Globus pallidus (tissue), 1 donor: ENCODE measurements at regions not wholly inside any gene's neighbourhood (a gene's known extent, or its start where the extent isn't known, plus 50 kb on each side); places are given as distances from the start of the nearest gene placed in this dataset.

Experiments
- DNase-seq: peaks from one replicate; pipeline ENCODE4 v3.0.0-alpha.2; 2015; ENCODE audit warnings: low spot score

DNA sequence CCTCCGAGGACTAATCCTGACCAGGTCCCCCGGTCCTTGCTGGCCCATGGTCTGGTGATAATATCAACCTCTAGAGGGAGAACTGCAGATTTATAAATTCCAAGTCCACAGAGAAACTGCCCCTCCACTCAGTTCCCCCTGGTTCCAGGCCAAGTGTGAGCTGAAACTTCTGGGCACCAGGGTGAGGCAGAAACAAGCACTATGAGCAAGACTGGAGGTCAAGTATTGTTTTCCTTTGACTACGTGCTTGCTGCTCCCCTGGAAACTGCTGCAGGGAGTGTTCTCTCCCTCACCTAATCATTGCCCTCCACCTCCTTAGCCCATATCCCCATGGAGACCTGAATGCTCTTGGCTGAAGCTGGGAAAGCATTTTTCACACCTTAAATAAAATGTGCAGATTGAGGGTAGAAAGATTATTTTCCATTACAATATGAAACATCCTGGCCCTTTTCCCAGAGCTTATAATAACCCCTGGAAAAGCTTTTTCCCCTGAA lies 135.2 kb downstream of the RDH14 start:
- no peak for DNase-seq

DNA sequence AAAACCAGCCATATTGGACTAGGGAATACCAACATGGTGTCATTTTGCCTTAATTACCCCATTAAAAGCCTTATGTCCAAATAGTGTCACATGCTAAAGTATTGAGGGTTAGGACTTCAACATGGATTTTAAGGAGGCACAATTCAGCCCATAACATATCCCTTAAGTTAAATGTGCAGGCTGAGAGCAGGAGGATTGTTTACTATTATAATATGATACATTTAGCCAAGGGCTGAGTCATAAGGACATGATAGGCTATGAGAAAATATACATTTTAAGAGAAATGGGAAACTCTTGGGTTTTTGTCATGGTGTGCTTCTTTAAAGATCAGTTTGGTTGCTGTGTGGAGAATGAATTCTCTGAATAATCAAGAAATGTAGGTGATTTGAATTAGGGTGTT lies 136.8 kb downstream of the RDH14 start:
- DNase-seq = no peak

DNA sequence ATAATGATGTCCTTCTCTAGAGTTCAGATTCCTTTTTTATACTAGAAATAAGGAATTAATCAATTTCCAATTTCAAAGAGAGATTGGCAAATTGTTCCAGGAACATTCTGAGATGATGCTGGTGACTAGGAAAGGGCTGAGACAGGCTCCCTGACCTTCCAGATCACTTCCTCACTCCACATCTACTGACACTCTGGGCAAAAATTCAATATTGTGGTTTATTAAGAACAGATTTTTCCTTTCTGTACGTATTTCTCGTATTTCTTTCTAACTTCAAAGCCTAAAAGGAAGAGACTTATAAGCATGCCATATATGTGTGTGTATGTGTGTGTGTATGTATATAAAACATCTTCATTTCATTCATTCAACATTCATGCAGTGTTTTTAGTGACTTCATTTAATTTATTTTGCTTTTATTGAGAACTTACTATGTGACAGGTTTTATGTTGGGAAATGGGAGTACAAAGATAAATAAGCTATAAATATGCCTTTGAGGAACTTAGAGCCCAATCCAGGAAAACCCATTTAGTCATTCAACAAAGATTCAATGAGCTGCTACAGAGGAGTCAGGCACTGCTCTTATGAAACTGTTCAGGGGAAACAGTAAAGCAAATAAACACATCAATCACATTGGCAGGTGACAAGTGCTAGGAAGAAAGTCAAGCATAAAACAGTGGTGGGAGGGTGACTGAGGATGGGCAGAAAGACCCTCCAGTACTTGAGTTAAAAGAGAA lies 137.9 kb downstream of the RDH14 start:
- no peak for DNase-seq

DNA sequence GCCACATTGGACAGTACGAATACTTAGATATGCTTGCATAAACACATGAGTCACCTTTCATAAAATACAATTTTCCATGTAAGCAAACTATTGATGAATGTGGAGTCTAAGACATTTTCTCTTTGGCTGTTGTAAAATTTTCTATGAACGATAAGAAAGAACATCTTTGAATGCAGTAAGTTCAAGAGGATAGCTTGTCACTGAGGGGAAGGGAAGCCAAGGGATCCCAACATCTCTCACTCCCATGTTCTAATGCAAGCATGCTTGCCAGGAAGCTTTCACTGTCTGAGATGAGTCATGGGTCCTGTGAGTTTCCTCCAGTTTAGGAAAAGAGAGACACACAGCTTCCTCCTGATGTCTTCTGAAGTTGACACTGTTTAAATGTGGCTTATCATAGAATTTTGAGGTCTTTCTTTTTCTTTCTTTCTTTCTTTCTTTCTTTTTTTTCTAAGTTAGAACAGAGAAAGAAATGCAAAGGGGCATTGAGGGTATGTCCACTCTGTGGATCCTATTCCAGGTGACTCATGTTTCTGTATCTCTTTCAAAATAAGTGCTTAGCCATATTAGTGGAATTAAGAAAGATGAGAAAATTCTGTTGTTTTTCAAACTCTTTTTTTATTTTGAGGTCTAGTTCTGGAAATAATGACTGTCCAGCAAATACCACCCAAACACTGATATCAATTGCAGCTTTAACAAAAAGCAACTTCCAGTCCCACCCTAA lies 146.6 kb downstream of the RDH14 start:
- DNase-seq = no peak

DNA sequence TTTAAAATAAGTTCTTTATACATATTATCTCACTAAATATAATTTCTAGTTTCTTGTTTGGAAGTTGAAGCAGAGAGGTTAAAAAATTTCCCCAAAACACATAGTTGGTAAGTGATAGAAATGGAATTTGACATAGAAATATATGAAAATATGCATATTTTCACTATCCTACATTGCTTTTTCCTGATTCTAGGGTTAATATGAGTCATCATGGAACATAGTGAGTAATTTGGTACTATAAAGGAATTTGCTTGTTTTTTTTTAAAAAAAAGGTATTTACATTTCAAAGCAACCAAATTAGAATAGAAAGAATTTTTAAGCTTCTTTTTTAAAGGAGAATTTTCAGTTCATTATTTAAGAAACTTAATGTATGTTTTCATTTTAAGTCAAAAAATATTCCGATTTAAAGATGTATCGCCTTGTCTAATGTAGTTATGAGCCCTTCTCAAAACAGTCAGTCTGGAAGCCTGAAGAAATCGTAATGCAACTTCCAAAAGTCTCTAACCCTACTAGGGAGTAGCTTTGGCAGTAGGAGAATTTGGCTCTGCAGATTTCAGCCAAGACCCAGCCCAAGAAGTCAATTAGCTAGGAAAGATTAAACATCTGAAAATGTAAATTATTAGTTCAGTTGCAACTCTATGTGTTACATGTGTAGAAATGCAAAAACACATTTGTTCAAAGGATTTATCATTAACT lies 147.3 kb downstream of the RDH14 start:
- DNase-seq = no peak

DNA sequence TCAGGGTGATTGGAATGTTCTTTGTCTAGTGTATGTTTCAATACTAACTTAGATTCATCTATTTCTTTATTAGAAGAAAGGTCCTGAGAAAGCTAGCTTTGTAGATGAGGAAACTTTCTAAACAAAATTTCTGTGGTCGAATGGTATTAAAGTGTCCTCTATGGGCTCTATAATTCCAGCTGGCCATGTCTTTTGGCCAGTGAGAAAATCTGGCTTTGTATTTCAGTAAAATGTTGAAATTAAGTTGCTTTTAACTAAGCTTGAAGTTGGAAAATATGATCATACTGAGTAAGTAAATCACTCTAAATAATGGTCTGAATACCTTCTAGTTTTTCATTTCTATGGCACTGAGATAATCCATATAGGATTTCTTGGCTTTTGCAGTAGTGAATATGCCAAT lies 148.8 kb downstream of the RDH14 start:
- no peak for DNase-seq

DNA sequence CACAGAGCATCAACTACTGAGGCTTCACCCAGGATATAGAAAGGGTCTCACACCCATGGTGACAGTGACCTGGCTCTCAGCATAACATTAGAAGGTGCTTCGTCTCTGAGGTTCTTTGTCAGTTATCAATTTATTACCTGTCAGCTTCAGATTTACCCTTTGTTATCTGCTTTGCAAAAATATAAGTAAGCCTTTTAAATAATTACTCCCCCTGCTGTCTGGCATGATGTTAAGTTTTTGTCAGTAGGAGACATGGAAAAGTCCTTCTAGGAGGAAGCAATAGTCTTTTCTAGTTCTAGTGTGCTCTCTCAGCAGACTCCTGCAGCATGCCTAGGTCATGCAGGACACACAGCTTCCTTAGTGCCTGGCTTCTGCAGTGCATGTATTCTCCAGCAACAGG lies 149.9 kb downstream of the RDH14 start:
- no peak for DNase-seq

DNA sequence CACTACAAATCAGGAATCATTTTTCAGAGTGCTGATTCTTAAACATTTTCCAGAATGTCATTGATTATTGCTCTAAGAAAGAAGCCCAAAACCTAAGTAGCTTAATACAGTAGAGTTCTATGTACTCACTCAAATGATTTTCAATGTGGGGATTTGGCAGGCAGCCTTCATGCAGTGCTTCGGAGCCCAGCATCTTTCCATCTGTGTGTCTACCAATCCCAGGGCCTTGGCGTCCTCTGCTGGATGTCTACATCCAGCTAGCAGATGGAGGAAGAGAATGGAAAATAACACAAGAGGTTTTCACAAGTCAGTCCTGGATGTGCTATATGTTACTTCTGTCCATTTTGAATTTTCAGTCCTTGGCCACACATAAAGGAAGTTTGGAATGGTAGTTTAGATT lies 151.8 kb downstream of the RDH14 start:
- DNase-seq = no peak

DNA sequence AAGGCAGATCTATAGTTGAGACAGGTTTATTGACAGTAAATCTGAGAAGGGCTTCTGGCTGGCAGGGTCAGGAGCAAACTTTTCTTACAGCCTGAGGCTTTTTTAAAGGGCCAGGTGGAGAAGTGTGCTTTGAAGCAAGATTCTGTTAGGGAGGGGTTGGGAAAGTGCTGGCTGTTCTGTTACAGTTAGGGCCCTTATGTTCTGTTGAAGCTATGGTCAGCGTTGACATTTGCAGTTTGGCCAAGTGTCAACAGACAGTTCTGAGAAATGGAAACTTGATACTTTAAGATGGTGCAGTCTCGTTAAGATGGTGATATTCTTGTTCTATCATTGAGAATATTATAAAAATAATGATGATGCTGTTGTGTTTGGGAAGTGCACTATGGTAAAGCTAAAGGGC lies 154.2 kb downstream of the RDH14 start:
- no peak for DNase-seq

DNA sequence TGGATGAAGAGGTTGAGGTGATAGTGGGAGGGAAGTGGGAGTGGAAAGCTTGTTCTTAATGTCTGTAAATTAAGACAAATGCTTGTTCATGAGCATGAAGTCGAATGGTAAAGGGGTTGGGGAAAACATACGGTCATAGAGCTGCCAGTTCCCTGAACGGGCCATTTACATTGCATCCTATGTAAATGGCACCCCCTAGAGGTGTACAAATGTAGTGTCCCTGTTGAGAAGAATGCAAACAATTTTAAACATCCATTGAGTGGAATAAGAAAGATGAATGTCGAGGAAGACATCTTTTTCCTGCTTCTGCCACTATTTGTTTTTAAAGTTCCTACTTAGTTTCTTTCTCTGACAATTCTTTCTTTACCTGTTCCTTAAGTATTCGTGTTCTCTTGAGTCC lies 155.7 kb downstream of the RDH14 start:
- no peak for DNase-seq

DNA sequence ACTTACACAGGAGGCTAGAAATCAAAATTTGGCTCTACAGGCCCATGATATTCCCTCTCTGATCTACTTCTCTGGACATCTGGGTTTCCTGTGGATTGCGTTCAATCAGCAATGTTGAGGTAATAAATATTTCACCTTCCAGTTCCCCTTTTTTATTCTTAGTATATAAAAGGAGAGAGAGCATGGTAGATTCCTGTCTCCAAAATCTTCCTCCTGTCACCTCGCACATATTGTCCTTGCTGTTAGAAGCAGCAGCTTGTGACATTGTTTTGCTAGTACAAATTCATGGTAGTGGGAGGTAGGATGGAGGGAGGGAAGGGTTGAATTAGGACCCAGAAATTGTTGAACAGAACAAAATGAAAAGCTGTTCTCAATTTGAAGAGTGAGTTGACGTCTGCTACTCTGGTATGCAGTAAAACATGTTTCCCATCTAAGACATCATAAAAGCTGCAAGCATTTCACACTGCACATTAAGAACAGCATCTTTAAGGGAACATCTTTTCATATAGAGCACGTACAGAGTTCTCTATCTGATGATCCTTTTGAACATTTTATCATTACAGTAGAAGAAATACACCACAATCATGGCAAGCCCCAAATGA lies 156.4 kb downstream of the RDH14 start:
- DNase-seq = no peak

DNA sequence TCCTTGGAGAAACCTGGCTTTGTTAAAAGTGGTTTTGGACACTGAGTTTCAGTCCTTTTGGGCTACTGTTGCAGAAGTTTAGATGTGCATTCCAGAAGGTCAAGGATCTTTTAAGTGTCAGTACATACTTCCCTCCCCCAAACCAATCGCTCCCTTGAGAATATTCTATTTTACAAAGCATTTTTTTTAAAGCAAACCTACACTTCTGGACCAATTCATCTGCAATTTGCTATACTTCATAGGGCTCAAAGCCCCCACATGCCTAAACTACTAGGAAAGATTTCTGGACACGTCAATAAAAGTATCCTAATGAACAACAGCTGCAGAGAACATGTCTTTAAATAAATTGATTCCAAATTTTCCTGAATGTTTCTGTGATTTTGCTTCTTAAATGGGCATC lies 157.6 kb downstream of the RDH14 start:
- DNase-seq = no peak

DNA sequence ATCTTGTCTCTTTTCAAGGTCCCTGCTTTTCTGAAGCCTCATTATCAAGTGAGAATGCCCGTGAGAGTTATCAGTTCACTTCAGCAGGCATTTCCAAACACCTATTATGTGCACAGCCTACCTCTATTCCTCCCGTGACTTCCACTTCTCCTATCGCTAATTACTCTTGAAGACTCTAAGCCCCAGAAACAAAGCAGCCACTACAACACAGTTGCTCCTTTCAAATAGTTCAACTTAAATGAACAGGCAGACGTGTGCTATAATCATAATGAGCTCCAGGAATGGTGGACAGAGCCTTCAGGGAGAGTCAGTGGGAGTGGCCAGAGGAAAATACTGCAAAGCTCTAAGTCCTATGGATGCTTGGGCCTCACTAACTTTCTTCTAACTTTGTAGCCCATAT lies 159.0 kb downstream of the RDH14 start:
- no peak for DNase-seq

DNA sequence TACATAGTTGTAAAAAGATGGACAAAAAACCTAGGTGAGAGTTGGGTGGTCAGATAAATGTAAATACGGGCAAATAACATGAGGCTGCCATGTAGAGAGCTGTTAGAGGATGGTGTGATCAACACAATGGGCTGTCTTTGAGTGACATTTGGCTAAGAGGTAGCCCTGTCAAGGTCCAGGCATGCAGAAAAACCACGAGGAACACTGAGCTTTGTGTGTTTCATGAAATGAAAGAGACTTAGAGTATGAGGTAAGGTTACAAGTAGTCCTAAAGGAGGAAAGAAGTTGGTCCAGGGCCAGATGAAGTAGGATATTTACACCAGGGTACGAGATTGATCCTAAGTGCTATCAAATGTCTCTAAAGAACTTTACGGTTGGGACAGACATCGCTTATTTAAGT lies 160.9 kb downstream of the RDH14 start:
- DNase-seq = no peak

DNA sequence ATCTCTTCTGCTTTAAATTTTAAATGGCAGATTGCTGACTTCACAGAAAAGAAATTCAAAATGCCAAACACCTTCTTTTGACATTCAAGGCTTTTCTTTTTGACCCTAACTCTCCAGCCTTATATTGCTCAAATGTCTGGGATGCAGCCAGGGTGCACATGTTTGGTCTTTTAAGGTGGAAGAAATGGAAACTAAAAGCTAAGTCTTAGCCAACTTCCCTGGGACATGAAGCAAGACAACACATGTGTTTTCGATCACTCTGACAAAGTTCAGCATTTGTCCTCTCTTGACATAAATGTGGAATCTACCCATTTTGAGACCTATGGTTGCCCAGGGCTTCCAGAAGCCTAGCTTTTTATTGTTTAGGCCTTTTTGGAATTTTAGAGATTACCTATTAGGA lies 161.6 kb downstream of the RDH14 start:
- no peak for DNase-seq

DNA sequence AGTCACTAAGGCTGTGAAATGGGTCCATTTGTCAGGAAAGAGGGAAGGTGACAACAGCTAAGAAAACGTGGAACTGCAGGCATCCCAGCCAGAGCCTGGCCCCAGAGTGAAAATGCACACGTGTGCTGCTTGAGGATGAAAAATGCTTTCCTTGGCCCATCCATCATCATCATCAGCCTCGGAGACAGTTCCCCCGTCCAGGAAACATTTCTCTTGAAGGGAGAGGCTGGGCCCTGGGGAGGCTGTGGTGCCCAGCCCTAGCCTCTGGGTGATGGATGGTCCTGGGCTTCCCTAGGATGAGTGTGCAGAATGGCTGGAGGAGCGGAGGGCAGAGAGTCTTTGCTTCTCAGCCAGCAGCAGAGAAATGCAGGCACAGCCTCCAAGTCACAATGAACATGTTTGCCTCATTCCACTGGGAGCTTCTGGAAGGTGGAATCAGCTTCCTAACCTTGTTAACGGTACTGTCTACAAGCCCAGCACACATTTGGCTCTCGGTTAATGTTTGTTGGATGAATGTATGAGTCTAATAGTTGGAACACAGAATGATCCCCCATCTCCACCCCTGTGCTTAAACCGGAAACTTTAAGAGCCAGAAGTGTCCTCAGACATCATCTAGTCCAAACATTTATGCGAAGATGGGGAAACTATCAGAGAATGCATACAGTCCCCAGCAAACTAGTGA lies 164.0 kb downstream of the RDH14 start:
- no peak for DNase-seq

DNA sequence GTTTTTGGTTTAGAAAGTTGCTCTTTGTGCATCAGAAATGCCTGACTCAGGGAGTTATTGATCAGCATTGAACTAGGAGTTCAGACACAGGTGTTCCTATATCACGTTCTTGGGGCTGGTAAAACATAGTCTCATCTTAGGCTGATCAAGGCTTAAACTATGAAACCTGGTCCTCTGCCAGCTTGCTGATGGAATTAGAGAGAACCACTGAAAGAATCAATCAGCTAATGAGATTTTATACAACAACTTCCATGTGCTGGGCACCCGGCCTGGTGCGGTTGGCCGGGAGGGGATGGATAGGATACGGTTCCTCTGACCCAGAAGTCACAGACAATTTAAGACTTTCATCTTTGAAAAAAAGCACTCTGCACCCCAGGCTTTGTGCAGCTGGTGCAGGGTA lies 164.9 kb downstream of the RDH14 start:
- no peak for DNase-seq

DNA sequence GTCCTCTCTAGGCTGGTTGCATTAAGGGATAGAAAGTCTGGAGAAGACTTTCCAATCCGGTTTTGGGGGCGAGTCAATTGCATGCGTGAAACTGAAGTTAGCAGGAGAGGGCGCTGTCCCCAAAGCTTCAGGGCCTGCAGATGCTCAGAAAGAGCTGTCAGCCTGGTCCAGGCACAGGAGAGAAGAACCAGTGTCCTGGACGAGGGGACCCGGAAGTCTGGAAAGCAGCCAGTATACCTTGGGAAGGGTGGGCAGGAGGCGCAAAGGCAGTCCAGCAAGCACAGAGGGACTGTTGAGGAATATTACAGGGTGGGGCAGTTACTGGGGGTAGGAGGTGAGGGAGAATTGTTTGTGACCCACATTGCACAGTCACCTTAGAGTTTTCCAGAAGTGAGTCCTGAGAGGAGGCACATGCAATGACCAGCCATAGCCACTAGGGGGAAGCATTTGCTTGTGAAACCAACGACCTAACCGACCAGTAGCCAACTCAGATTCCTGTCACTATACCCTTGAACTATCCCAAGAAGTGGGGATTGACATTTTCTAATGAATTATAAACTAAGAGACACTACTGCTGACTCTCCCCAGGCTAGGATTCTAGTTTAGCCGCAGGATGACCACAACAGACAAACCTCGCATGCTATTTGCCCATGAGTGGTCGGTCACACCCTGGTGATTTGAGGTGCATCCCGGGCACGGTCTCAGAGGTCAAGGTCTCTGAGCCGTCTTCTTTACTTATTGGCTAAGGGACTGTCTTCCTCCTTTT lies 172.8 kb downstream of the RDH14 start:
- peak; percentile 77 for DNase-seq

DNA sequence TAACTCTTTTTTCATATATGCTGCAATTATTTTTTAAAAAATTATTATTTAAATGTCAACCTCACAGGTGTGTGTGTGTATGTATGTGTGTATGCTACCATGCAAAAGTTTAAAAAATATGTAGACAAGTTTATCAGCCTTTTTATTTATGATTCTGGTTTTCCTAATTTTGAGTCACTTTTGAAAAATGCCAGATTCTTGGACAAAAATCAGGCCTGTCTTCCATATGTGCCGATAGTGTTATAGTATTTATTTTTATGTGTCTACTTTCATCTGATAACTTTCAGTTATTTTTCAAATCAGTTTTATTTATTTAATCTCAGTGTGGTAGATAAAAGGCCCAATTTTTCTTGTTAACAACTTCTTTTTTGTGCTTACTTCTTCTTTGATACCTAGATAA lies 176.2 kb downstream of the RDH14 start:
- no peak for DNase-seq

DNA sequence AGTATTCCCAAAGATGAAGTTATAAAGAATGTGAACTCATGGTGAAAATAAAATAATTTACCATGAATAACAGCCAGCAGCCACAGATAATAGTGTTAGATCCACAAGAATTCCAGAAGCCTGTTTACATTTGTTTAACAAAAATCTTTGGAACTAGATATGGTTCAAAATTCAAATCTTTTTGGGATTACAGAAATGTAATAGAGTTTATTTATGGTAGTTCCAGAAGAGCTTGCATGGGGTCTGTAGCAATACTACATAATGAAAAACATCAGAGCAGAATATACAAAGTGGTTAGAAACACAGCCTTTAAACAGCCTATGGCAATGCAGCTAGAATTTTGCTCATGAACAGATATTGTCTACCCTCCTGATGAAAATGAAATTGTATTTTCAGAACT lies 179.1 kb downstream of the RDH14 start:
- no peak for DNase-seq

DNA sequence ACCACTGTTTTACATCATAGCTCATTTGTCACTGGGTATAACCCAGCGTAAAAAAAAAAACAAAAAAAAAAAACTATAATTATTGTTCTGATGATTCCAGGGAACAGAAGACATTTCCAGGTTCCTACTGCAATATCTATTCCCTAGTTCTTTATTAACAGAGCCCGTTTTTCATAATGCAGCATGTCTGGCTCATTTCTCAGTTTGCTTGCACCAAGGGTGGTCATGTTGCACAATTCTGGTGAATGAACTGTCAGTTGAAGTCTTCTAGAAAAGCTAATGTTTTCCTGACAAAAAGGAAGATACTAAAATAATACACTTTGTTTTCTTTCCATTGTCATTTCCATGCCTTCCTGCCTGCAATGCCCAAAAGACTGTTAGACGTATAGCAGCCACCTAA lies 180.1 kb downstream of the RDH14 start:
- no peak for DNase-seq
